ENCODE measurements at regions not wholly inside any gene's neighbourhood (a gene's known extent, or its start where the extent isn't known, plus 50 kb on each side); places are given as distances from the start of the nearest gene placed in this dataset.

DNA sequence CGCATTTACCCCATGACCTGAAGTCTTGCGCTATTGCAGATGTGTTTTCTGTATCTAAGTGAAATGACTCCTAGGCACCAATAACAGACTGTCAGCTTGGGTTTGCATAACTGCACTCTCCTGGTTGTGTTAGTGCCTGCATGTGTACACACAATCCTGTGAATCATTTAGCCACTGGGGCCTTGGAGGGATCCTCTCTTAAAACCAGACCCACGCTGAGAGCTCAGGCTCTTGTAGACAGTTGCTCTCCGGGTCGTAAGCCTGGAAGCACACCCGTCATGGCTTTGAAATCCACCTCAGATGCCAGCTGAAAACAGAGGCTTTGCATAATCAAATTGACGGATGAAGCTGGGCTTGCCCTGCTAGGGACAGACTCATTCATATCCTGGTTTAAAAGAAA is 79.2 kb upstream of the RBM19 start:
- TF ChIP-seq CEBPB (IDR thresholded peaks at IDR 0.05; ENCODE audit: low read depth) (no peak), CTCF (IDR thresholded peaks at IDR 0.05 in 2 of 3, conservative IDR thresholded peaks at IDR 0.05 in 1 of 3; ENCODE audit: borderline replicate concordance in 1 of 3, insufficient read depth in 1 of 3, low read depth in 2 of 3, low read length in 2 of 3) (no peak), POLR2A (IDR thresholded peaks at IDR 0.05; ENCODE audit: borderline replicate concordance, extremely low read depth, insufficient read depth, insufficient read length) (no peak), YY1 (IDR thresholded peaks at IDR 0.05; ENCODE audit: extremely low read depth, insufficient replicate concordance, low read depth, low read length) (no peak), POLR2AphosphoS5 (IDR thresholded peaks at IDR 0.05; ENCODE audit: low read depth, low read length) (no peak), RAD21 (IDR thresholded peaks at IDR 0.05; ENCODE audit: low read depth) (no peak)
